Esophagus squamous epithelium (tissue), 4 donors: ENCODE measurements at regions not wholly inside any gene's neighbourhood (a gene's known extent, or its start where the extent isn't known, plus 50 kb on each side); places are given as distances from the start of the nearest gene placed in this dataset.

Source experiments
- CTCF ChIP-seq, 6 experiments: fragments of 450-650 bp in 4 of 6; fragments of 200-600 bp in 2 of 6; sonication (generic) in 2 of 6; IDR thresholded peaks; one replicate each; pipeline ENCODE4 v1.5.1; 2016 to 2019; ENCODE audit warnings: antibody characterized with exemption in 6 of 6, mild to moderate bottlenecking in 4 of 6, moderate library complexity in 4 of 6
- POLR2A ChIP-seq, 4 donors: fragments of 450-650 bp; IDR thresholded peaks; one replicate each; pipeline ENCODE4 v1.6.1; 2017; ENCODE audit warnings: antibody characterized with exemption in 4 of 4, mild to moderate bottlenecking in 4 of 4, moderate library complexity in 3 of 4

DNA sequence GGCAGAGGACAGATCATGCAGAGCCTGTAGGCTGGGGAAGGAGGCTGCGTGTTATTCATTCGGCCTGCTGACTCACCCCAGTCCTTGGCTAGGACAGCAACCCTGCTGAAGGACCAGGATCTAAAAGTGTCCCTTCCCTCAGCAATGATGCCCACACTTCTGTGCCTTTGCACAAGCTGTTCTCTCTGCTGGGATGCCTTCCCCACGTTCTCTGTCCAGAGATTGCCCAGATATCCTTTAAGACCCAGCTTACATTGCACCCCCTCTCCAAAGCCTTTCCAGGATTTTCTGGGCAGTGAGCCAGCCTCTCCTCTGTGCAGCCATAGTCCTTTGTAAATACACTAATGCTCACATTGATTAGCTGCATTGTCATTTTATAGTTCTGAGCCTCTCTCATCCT, 99.3 kb upstream of the CHD6 start:
- TF ChIP-seq POLR2A (IDR thresholded peaks at IDR 0.05) (no peak), CTCF (IDR thresholded peaks at IDR 0.05) (no peak)
